ENCODE measurements at regions not wholly inside any gene's neighbourhood (a gene's known extent, or its start where the extent isn't known, plus 50 kb on each side); places are given as distances from the start of the nearest gene placed in this dataset.

DNA sequence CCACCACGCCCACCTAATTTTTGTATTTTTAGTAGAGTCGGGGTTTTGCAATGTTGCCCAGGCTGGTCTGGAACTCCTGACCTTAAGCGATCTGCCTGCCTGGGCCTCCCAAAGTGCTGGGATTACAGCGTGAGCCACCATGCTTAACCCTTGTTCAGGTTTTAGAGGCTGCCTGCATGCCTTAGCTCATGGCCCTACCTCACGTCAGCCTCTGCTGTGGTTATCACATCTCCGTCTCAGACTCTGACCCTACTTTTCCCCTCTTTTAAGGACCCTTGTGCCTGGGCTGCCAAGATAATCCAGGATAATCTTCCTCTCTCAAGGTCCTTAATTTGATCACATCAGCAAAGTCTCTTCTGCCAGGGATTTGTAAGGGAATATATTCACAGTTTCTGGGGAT, 98.2 kb upstream of the PMAIP1 start:
- TF ChIP-seq POLR2AphosphoS5 (IDR thresholded peaks at IDR 0.05; ENCODE audit: low read length) (no peak), EZH2 (IDR thresholded peaks at IDR 0.05; ENCODE audit: borderline replicate concordance, control insufficient read depth, low read depth, low read length) (no peak), YY1 (IDR thresholded peaks at IDR 0.05; ENCODE audit: low read depth, low read length) (no peak), SMC3 (IDR thresholded peaks at IDR 0.05; ENCODE audit: borderline replicate concordance, low read length) (no peak), ESRRA (IDR thresholded peaks at IDR 0.05; ENCODE audit: low read length) (no peak), BHLHE40 (IDR thresholded peaks at IDR 0.05; ENCODE audit: borderline replicate concordance in 1 of 2, low read depth in 2 of 2, low read length in 1 of 2) (no peak), CBX5 (IDR thresholded peaks at IDR 0.05; ENCODE audit: low read depth) (no peak), ZNF274 (IDR thresholded peaks at IDR 0.05; ENCODE audit: insufficient read depth, insufficient read length) (no peak)
- TF ChIP-seq, protein P1, sequence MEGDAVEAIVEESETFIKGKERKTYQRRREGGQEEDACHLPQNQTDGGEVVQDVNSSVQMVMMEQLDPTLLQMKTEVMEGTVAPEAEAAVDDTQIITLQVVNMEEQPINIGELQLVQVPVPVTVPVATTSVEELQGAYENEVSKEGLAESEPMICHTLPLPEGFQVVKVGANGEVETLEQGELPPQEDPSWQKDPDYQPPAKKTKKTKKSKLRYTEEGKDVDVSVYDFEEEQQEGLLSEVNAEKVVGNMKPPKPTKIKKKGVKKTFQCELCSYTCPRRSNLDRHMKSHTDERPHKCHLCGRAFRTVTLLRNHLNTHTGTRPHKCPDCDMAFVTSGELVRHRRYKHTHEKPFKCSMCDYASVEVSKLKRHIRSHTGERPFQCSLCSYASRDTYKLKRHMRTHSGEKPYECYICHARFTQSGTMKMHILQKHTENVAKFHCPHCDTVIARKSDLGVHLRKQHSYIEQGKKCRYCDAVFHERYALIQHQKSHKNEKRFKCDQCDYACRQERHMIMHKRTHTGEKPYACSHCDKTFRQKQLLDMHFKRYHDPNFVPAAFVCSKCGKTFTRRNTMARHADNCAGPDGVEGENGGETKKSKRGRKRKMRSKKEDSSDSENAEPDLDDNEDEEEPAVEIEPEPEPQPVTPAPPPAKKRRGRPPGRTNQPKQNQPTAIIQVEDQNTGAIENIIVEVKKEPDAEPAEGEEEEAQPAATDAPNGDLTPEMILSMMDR (IDR thresholded peaks at IDR 0.05 in 2 of 3, conservative IDR thresholded peaks at IDR 0.05 in 1 of 3; ENCODE audit: control insufficient read depth in 2 of 3, extremely low read depth in 1 of 3, insufficient read depth in 1 of 3, low read depth in 3 of 3, low read length in 3 of 3), result no peak
- TF ChIP-seq, protein P2, sequence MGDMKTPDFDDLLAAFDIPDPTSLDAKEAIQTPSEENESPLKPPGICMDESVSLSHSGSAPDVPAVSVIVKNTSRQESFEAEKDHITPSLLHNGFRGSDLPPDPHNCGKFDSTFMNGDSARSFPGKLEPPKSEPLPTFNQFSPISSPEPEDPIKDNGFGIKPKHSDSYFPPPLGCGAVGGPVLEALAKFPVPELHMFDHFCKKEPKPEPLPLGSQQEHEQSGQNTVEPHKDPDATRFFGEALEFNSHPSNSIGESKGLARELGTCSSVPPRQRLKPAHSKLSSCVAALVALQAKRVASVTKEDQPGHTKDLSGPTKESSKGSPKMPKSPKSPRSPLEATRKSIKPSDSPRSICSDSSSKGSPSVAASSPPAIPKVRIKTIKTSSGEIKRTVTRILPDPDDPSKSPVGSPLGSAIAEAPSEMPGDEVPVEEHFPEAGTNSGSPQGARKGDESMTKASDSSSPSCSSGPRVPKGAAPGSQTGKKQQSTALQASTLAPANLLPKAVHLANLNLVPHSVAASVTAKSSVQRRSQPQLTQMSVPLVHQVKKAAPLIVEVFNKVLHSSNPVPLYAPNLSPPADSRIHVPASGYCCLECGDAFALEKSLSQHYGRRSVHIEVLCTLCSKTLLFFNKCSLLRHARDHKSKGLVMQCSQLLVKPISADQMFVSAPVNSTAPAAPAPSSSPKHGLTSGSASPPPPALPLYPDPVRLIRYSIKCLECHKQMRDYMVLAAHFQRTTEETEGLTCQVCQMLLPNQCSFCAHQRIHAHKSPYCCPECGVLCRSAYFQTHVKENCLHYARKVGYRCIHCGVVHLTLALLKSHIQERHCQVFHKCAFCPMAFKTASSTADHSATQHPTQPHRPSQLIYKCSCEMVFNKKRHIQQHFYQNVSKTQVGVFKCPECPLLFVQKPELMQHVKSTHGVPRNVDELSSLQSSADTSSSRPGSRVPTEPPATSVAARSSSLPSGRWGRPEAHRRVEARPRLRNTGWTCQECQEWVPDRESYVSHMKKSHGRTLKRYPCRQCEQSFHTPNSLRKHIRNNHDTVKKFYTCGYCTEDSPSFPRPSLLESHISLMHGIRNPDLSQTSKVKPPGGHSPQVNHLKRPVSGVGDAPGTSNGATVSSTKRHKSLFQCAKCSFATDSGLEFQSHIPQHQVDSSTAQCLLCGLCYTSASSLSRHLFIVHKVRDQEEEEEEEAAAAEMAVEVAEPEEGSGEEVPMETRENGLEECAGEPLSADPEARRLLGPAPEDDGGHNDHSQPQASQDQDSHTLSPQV (IDR thresholded peaks at IDR 0.05), result no peak
- TF ChIP-seq, protein P3, sequence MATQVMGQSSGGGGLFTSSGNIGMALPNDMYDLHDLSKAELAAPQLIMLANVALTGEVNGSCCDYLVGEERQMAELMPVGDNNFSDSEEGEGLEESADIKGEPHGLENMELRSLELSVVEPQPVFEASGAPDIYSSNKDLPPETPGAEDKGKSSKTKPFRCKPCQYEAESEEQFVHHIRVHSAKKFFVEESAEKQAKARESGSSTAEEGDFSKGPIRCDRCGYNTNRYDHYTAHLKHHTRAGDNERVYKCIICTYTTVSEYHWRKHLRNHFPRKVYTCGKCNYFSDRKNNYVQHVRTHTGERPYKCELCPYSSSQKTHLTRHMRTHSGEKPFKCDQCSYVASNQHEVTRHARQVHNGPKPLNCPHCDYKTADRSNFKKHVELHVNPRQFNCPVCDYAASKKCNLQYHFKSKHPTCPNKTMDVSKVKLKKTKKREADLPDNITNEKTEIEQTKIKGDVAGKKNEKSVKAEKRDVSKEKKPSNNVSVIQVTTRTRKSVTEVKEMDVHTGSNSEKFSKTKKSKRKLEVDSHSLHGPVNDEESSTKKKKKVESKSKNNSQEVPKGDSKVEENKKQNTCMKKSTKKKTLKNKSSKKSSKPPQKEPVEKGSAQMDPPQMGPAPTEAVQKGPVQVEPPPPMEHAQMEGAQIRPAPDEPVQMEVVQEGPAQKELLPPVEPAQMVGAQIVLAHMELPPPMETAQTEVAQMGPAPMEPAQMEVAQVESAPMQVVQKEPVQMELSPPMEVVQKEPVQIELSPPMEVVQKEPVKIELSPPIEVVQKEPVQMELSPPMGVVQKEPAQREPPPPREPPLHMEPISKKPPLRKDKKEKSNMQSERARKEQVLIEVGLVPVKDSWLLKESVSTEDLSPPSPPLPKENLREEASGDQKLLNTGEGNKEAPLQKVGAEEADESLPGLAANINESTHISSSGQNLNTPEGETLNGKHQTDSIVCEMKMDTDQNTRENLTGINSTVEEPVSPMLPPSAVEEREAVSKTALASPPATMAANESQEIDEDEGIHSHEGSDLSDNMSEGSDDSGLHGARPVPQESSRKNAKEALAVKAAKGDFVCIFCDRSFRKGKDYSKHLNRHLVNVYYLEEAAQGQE (IDR thresholded peaks at IDR 0.05; ENCODE audit: low read depth, low read length), result no peak
- TF ChIP-seq, protein P4, sequence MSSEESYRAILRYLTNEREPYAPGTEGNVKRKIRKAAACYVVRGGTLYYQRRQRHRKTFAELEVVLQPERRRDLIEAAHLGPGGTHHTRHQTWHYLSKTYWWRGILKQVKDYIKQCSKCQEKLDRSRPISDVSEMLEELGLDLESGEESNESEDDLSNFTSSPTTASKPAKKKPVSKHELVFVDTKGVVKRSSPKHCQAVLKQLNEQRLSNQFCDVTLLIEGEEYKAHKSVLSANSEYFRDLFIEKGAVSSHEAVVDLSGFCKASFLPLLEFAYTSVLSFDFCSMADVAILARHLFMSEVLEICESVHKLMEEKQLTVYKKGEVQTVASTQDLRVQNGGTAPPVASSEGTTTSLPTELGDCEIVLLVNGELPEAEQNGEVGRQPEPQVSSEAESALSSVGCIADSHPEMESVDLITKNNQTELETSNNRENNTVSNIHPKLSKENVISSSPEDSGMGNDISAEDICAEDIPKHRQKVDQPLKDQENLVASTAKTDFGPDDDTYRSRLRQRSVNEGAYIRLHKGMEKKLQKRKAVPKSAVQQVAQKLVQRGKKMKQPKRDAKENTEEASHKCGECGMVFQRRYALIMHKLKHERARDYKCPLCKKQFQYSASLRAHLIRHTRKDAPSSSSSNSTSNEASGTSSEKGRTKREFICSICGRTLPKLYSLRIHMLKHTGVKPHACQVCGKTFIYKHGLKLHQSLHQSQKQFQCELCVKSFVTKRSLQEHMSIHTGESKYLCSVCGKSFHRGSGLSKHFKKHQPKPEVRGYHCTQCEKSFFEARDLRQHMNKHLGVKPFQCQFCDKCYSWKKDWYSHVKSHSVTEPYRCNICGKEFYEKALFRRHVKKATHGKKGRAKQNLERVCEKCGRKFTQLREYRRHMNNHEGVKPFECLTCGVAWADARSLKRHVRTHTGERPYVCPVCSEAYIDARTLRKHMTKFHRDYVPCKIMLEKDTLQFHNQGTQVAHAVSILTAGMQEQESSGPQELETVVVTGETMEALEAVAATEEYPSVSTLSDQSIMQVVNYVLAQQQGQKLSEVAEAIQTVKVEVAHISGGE (CRISPR knock-in tag; IDR thresholded peaks at IDR 0.05), result no peak

Data from GM12878 (cell line).